RWPE2 (cell line): ENCODE measurements at regions not wholly inside any gene's neighbourhood (a gene's known extent, or its start where the extent isn't known, plus 50 kb on each side); places are given as distances from the start of the nearest gene placed in this dataset.

Experiments
- ATAC-seq: fragments of 200-7000 bp; cut with Tn5 transposase; 3 replicates; pipeline ENCODE4 v1.9.1; 2021; ENCODE audit warnings: low read depth
- DNase-seq: peaks from one replicate; pipeline ENCODE4 v3.0.0-alpha.2; 2020; ENCODE audit warnings: low spot score
- H3K27ac ChIP-seq: fragments of 450-650 bp; 2 replicates; pipeline ENCODE4 v1.5.1; 2017; ENCODE audit warnings: mild to moderate bottlenecking; ENCODE audit not compliant: poor library complexity, severe bottlenecking
- H3K27me3 ChIP-seq: fragments of 250-450 bp; sonication (Bioruptor Pico); 2 replicates; pipeline ENCODE4 v1.5.1; 2021; ENCODE audit warnings: mild to moderate bottlenecking, moderate library complexity; ENCODE audit not compliant: insufficient read depth, poor library complexity, severe bottlenecking
- H3K36me3 ChIP-seq: fragments of 250-450 bp; sonication (Bioruptor Pico); 2 replicates; pipeline ENCODE4 v1.5.1; 2020; ENCODE audit warnings: low read depth, mild to moderate bottlenecking, moderate library complexity
- H3K4me1 ChIP-seq: fragments of 250-450 bp; sonication (Bioruptor Pico); 2 replicates; pipeline ENCODE4 v1.5.1; 2021; ENCODE audit warnings: mild to moderate bottlenecking, moderate library complexity; ENCODE audit not compliant: insufficient read depth, poor library complexity, severe bottlenecking
- H3K4me3 ChIP-seq: fragments of 250-450 bp; sonication (Bioruptor Pico); 2 replicates; pipeline ENCODE4 v1.5.1; 2021; ENCODE audit warnings: mild to moderate bottlenecking, moderate library complexity; ENCODE audit not compliant: severe bottlenecking
- H3K9me3 ChIP-seq: fragments of 250-450 bp; sonication (Bioruptor Pico); 2 replicates; pipeline ENCODE4 v1.5.1; 2021; ENCODE audit warnings: mild to moderate bottlenecking, moderate library complexity; ENCODE audit not compliant: severe bottlenecking
- CTCF ChIP-seq: fragments of 450-650 bp; IDR thresholded peaks from one replicate; pipeline ENCODE4 v1.5.1; 2017; ENCODE audit warnings: mild to moderate bottlenecking, moderate library complexity; ENCODE audit not compliant: poor library complexity, severe bottlenecking

- H3K27ac ChIP-seq = peak overlapping the region; percentile 61
- H3K9me3 ChIP-seq = no peaks in the 10 kb centered on the region
- no peaks in the 10 kb centered on the region for H3K27me3 ChIP-seq
- H3K4me1 ChIP-seq = peaks cover 21% of the 10 kb centered on the region
- no peak overlapping the region for H3K4me3 ChIP-seq
- no peak; the same call in 2 of the 3 replicates for ATAC-seq
- no peak for DNase-seq
- TF ChIP-seq CTCF = no peak
- no peaks in the 10 kb centered on the region for H3K36me3 ChIP-seq
Observed at GRCh38 chr5:74576941-74577456, 63.5 kb downstream of the ENC1 start.

GRCh38 chr5:74575741-74576538, 64.6 kb downstream of the ENC1 start:
- Histone ChIP-seq H3K4me3 (no peak overlapping the region), H3K4me1 (peaks cover 21% of the 10 kb centered on the region), H3K36me3 (no peaks in the 10 kb centered on the region), H3K9me3 (no peaks in the 10 kb centered on the region), H3K27ac (peak overlapping the region; percentile 61), H3K27me3 (no peaks in the 10 kb centered on the region)
- no peak for TF ChIP-seq CTCF
- peak; percentile 98 for ATAC-seq
- no peak for DNase-seq

- H3K4me1 ChIP-seq = peaks cover 3% of the 10 kb centered on the region
- H3K36me3 ChIP-seq = no peaks in the 10 kb centered on the region
- peak; percentile 41; the same call in 1 of the 3 replicates for ATAC-seq
- no peak overlapping the region for H3K27ac ChIP-seq
- no peak overlapping the region for H3K4me3 ChIP-seq
- no peak for TF ChIP-seq CTCF
- no peak for DNase-seq
- no peaks in the 10 kb centered on the region for H3K9me3 ChIP-seq
- H3K27me3 ChIP-seq = no peaks in the 10 kb centered on the region
Observed at GRCh38 chr5:74570250-74570649, 70.3 kb downstream of the ENC1 start.

GRCh38 chr5:74567411-74567995, 73.0 kb downstream of the ENC1 start:
- ATAC-seq (no peak), DNase-seq (no peak)
- no peak overlapping the region for H3K4me3 ChIP-seq
- no peaks in the 10 kb centered on the region for H3K27me3 ChIP-seq
- TF ChIP-seq CTCF = no peak
- H3K4me1 ChIP-seq = no peaks in the 10 kb centered on the region
- H3K27ac ChIP-seq = no peak overlapping the region
- no peaks in the 10 kb centered on the region for H3K9me3 ChIP-seq
- no peaks in the 10 kb centered on the region for H3K36me3 ChIP-seq
